ENCODE measurements at regions not wholly inside any gene's neighbourhood (a gene's known extent, or its start where the extent isn't known, plus 50 kb on each side); places are given as distances from the start of the nearest gene placed in this dataset.

- ChIA-PET POLR2A (no interaction called here), CTCF (no interaction called here)
- Mint-ChIP-seq H3K27me3 (no peaks in the 10 kb centered on the region), H3K4me1 (ENCODE audit: low read depth) (no peaks in the 10 kb centered on the region), H3K27ac (no peak overlapping the region), H3K36me3 (no peaks in the 10 kb centered on the region), H3K9me3 (peaks cover 6% of the 10 kb centered on the region), H3K4me3 (no peak overlapping the region)
- no peak for DNase-seq
- intact Hi-C loops (cut with micrococcal nuclease), result no loop called here
Measured at GRCh38 chr3:117252208-117252607, 542.6 kb downstream of the TUSC7 start.

GRCh38 chr3:117252651-117253050 is 543.1 kb downstream of the TUSC7 start:
- H3K4me1 Mint-ChIP-seq (ENCODE audit: low read depth), result no peaks in the 10 kb centered on the region
- H3K9me3 Mint-ChIP-seq, result peaks cover 6% of the 10 kb centered on the region
- H3K36me3 Mint-ChIP-seq, result no peaks in the 10 kb centered on the region
- H3K27ac Mint-ChIP-seq, result no peak overlapping the region
- intact Hi-C loops (cut with micrococcal nuclease), result no loop called here
- DNase-seq, result no peak
- CTCF ChIA-PET, result no interaction called here
- POLR2A ChIA-PET, result no interaction called here
- no peak overlapping the region for H3K4me3 Mint-ChIP-seq
- no peaks in the 10 kb centered on the region for H3K27me3 Mint-ChIP-seq

- H3K27me3 Mint-ChIP-seq, result no peaks in the 10 kb centered on the region
- no peak overlapping the region for H3K27ac Mint-ChIP-seq
- no peak overlapping the region for H3K4me3 Mint-ChIP-seq
- no peak for DNase-seq
- ChIA-PET CTCF (no interaction called here), POLR2A (no interaction called here)
- intact Hi-C loops (cut with micrococcal nuclease), result no loop called here
- no peaks in the 10 kb centered on the region for H3K4me1 Mint-ChIP-seq (ENCODE audit: low read depth)
- peaks cover 6% of the 10 kb centered on the region for H3K9me3 Mint-ChIP-seq
- no peaks in the 10 kb centered on the region for H3K36me3 Mint-ChIP-seq
Measured at GRCh38 chr3:117253636-117254035, 544.1 kb downstream of the TUSC7 start.

DNA sequence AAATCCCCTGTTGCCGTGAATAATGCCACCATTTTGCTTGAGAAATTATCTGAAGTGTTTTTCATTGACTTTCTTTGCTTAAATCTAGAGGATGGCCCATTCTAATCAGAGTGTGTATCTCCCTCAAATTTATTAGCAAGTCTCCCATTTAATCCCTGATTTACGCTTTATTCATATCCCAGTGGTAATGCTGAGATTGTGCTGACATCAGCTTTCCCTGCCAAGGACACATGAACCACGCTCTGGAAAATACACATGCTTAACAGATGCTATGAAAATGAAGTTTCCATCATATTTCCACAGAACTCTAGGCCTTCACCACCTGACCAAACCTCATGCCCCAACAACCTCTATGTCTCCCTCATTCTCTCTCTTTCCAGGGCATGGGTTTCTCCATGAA is 545.4 kb downstream of the TUSC7 start:
- DNase-seq, result no peak
- Mint-ChIP-seq H3K4me3 (no peak overlapping the region), H3K9me3 (peaks cover 2% of the 10 kb centered on the region), H3K4me1 (ENCODE audit: low read depth) (no peaks in the 10 kb centered on the region), H3K27ac (no peak overlapping the region), H3K36me3 (no peaks in the 10 kb centered on the region), H3K27me3 (no peaks in the 10 kb centered on the region)
- ChIA-PET CTCF (no interaction called here), POLR2A (no interaction called here)
- intact Hi-C loops (cut with micrococcal nuclease), result no loop called here

DNA sequence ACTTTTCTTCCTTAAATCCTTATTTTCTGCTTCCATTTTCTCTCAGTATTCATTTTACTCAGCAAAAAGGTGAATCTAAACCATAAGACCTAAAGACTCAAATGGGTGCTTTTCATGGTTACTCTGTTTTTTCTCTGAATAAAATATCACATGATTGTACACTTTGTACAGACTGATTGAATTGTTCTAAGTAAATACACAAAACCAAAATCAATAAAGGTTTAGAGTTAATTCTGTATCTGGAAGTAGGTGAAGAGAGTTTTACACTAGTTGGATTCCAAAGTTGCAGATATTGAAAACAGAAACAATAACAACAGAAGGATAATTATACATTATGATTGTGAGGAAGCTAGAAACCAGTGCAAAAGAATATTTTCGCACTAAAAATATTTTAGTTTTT is 546.2 kb downstream of the TUSC7 start:
- Mint-ChIP-seq H3K4me3 (no peak overlapping the region), H3K27me3 (no peaks in the 10 kb centered on the region), H3K27ac (no peak overlapping the region), H3K4me1 (ENCODE audit: low read depth) (no peaks in the 10 kb centered on the region), H3K36me3 (no peaks in the 10 kb centered on the region), H3K9me3 (peaks cover 1% of the 10 kb centered on the region)
- POLR2A ChIA-PET, result no interaction called here
- DNase-seq, result no peak
- intact Hi-C loops (cut with micrococcal nuclease), result no loop called here
- CTCF ChIA-PET, result no interaction called here

DNA sequence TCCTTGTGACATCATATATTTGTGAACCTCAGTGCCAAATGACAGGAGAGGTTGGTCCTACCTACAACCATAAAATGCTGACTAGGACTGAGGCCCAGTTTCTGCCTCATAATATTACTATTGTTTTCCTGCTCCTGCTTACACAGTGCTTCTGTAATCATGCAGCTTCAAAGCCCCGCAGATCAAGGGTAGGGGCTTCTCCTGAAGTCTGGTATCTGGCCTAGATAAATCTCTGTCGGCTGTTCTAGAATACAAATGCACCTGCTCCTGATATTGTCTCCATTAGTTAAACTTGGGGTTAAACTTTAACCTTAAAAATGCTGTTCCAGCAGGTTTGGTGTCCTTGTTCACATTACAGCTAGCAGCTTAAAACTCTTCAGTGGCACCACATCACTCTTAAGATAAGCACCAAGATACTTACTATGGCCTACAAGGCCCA is 552.4 kb downstream of the TUSC7 start:
- peaks cover 10% of the 10 kb centered on the region for H3K9me3 Mint-ChIP-seq
- H3K4me3 Mint-ChIP-seq, result no peak overlapping the region
- no peaks in the 10 kb centered on the region for H3K36me3 Mint-ChIP-seq
- H3K27me3 Mint-ChIP-seq, result no peaks in the 10 kb centered on the region
- CTCF ChIA-PET, result no interaction called here
- intact Hi-C loops (cut with micrococcal nuclease), result no loop called here
- no peak for DNase-seq
- no peak overlapping the region for H3K27ac Mint-ChIP-seq
- H3K4me1 Mint-ChIP-seq (ENCODE audit: low read depth), result no peaks in the 10 kb centered on the region
- POLR2A ChIA-PET, result no interaction called here

- Mint-ChIP-seq H3K9me3 (peaks cover 10% of the 10 kb centered on the region), H3K4me3 (no peak overlapping the region), H3K36me3 (no peaks in the 10 kb centered on the region), H3K4me1 (ENCODE audit: low read depth) (no peaks in the 10 kb centered on the region), H3K27me3 (no peaks in the 10 kb centered on the region), H3K27ac (no peak overlapping the region)
- no peak for DNase-seq
- CTCF ChIA-PET, result no interaction called here
- intact Hi-C loops (cut with micrococcal nuclease), result no loop called here
- POLR2A ChIA-PET, result no interaction called here
Measured at GRCh38 chr3:117263270-117263669, 553.7 kb downstream of the TUSC7 start.

DNA sequence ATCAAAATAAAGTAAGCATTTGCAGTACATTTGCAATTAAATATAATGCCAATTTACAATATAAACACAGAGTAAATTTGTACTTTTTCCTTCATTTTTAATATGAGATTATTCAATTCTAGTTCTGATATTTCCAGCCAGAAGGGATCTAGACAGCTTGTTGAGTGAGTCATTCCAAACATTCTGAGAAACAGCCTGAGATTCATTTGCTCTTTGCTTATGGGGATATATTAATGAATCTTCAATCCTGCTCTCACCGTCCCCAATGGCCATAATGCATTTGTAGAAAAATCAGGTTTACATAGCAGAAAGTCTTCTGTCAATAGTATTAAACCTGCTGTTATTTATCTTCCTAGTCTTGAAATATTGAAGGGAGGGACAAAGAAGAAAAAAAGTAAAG is 554.2 kb downstream of the TUSC7 start:
- Mint-ChIP-seq H3K4me3 (no peak overlapping the region), H3K27me3 (no peaks in the 10 kb centered on the region), H3K4me1 (ENCODE audit: low read depth) (no peaks in the 10 kb centered on the region), H3K9me3 (peaks cover 10% of the 10 kb centered on the region), H3K36me3 (no peaks in the 10 kb centered on the region), H3K27ac (no peak overlapping the region)
- intact Hi-C loops (cut with micrococcal nuclease), result no loop called here
- CTCF ChIA-PET, result no interaction called here
- POLR2A ChIA-PET, result no interaction called here
- no peak for DNase-seq

DNA sequence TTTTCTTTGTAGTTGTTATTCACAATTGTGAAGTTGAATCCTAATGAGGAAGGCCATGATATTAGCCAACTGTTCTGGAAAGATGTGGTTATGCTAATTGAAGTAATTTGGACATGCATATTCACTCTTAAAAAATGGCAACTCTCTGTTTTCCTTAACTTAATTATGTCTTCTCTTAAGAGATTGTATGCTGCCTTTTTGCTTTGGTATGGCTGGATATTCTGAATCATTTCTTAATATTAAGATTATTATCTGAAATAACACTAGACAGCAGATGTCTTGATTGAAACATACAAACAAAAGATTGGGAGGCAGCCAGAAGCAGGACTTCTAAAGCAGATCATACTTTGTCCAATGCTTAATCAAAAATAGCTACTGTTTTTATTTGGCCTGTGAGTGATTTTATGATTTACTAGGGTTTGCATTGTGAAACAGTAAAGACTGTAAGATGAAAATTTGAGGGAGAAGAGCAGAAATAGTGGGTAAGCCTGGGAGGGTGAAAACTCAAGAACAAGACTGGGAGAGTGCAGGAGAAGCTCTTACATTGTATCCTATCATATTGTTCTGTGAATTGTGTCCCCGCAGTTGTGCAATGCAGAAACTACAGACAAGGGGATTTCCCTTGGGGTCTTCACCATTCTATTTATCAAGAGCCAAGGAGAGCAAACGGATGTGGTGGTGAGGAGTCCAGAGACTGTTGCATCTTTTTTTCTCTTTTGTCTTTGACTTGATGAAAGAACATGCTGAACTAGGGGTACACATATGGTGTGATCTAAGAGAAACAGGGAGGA is 554.8 kb downstream of the TUSC7 start:
- POLR2A ChIA-PET, result no interaction called here
- Mint-ChIP-seq H3K36me3 (no peaks in the 10 kb centered on the region), H3K27me3 (no peaks in the 10 kb centered on the region), H3K4me1 (ENCODE audit: low read depth) (no peaks in the 10 kb centered on the region), H3K4me3 (no peak overlapping the region), H3K27ac (no peak overlapping the region), H3K9me3 (peaks cover 10% of the 10 kb centered on the region)
- no peak for DNase-seq
- intact Hi-C loops (cut with micrococcal nuclease), result no loop called here
- CTCF ChIA-PET, result no interaction called here

- intact Hi-C loops (cut with micrococcal nuclease), result no loop called here
- H3K4me1 Mint-ChIP-seq (ENCODE audit: low read depth), result no peaks in the 10 kb centered on the region
- no peaks in the 10 kb centered on the region for H3K36me3 Mint-ChIP-seq
- H3K9me3 Mint-ChIP-seq, result peaks cover 7% of the 10 kb centered on the region
- ChIA-PET CTCF (no interaction called here), POLR2A (no interaction called here)
- no peak for DNase-seq
- H3K4me3 Mint-ChIP-seq, result no peak overlapping the region
- H3K27ac Mint-ChIP-seq, result no peak overlapping the region
- no peaks in the 10 kb centered on the region for H3K27me3 Mint-ChIP-seq
Measured at GRCh38 chr3:117266806-117267205, 557.2 kb downstream of the TUSC7 start.

- H3K36me3 Mint-ChIP-seq, result no peaks in the 10 kb centered on the region
- intact Hi-C loops (cut with micrococcal nuclease), result no loop called here
- H3K27ac Mint-ChIP-seq, result no peak overlapping the region
- H3K4me1 Mint-ChIP-seq (ENCODE audit: low read depth), result no peaks in the 10 kb centered on the region
- no peak overlapping the region for H3K4me3 Mint-ChIP-seq
- H3K27me3 Mint-ChIP-seq, result no peaks in the 10 kb centered on the region
- POLR2A ChIA-PET, result no interaction called here
- CTCF ChIA-PET, result no interaction called here
- peaks cover 7% of the 10 kb centered on the region for H3K9me3 Mint-ChIP-seq
- DNase-seq, result no peak
Measured at GRCh38 chr3:117268318-117268717, 558.7 kb downstream of the TUSC7 start.

DNA sequence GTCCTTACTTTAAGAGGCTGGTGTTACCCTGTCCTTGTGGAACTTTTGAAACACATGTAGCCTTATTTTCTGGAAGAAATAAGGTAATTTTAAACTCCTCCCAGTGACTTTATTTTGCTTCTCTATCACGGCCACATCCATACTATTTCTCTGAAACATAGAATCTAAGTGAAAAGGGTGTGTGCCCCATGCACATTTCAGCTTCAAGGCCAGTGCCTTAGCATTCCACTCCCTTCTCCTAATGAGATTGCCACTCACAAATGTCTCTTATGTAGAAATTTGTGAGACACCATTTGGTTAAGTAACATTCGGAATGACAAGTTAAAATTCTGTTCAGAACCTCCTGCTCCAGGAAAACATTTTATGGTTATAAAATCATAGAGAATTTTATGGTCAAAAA is 562.7 kb downstream of the TUSC7 start:
- no peaks in the 10 kb centered on the region for H3K9me3 Mint-ChIP-seq
- no peaks in the 10 kb centered on the region for H3K36me3 Mint-ChIP-seq
- intact Hi-C loops (cut with micrococcal nuclease), result no loop called here
- no peak for DNase-seq
- no peaks in the 10 kb centered on the region for H3K27me3 Mint-ChIP-seq
- CTCF ChIA-PET, result no interaction called here
- no peak overlapping the region for H3K27ac Mint-ChIP-seq
- no peak overlapping the region for H3K4me3 Mint-ChIP-seq
- no peaks in the 10 kb centered on the region for H3K4me1 Mint-ChIP-seq (ENCODE audit: low read depth)
- POLR2A ChIA-PET, result no interaction called here

GRCh38 chr3:117272876-117273523 is 563.4 kb downstream of the TUSC7 start:
- Mint-ChIP-seq H3K27me3 (no peaks in the 10 kb centered on the region), H3K9me3 (no peaks in the 10 kb centered on the region), H3K4me1 (ENCODE audit: low read depth) (no peaks in the 10 kb centered on the region), H3K36me3 (no peaks in the 10 kb centered on the region), H3K27ac (no peak overlapping the region), H3K4me3 (no peak overlapping the region)
- DNase-seq, result no peak
- intact Hi-C loops (cut with micrococcal nuclease), result no loop called here
- POLR2A ChIA-PET, result no interaction called here
- CTCF ChIA-PET, result no interaction called here
